Ovary (tissue), 7 donors: ENCODE measurements at regions not wholly inside any gene's neighbourhood (a gene's known extent, or its start where the extent isn't known, plus 50 kb on each side); places are given as distances from the start of the nearest gene placed in this dataset.

Experiments used
- DNase-seq, 5 donors: peaks; one replicate each; pipeline ENCODE4 v3.0.0-alpha.2; 2019 to 2020
- H3K27ac ChIP-seq, 2 donors: fragments of 200-600 bp; one replicate each; pipeline versions ENCODE4 v1.5.1 to v1.8.0; 2019 to 2022
- H3K27me3 ChIP-seq: fragments of 200-600 bp; one replicate; pipeline ENCODE4 v1.8.0; 2022
- H3K36me3 ChIP-seq: fragments of 200-600 bp; sonication (generic); one replicate; pipeline ENCODE4 v1.5.1; 2019
- H3K4me1 ChIP-seq: one replicate; pipeline ENCODE4 v1.8.1; 2013; ENCODE audit warnings: mild to moderate bottlenecking, moderate library complexity; ENCODE audit not compliant: insufficient read depth
- H3K4me3 ChIP-seq: fragments of 200-600 bp; sonication (generic); one replicate; pipeline ENCODE4 v1.5.1; 2017
- H3K9me3 ChIP-seq, 2 donors: fragments of 200-600 bp in 1 of 2; sonication (generic) in 1 of 2; one replicate each; pipeline versions ENCODE4 v1.5.1 to v1.8.1; 2013 to 2019; ENCODE audit warnings: mild to moderate bottlenecking in 1 of 2, moderate library complexity in 1 of 2
- EP300 ChIP-seq: sonication (generic); formaldehyde crosslinking; IDR thresholded peaks from one replicate; pipeline ENCODE4 v1.6.1; 2017; ENCODE audit warnings: antibody characterized with exemption
- POLR2A ChIP-seq: fragments of 450-650 bp; IDR thresholded peaks from one replicate; pipeline ENCODE4 v1.6.1; 2017; ENCODE audit warnings: antibody characterized with exemption, mild to moderate bottlenecking, moderate library complexity
- WGBS, 3 donors: extraction: QIAGEN DNeasy Blood & Tissue Kit in 1 of 3; methylation state at CpG; one replicate each; pipeline versions ENCODE4 v1.1.5 to v1.1.7; 2013 to 2017; 5-methylcytosine and 5-hydroxymethylcytosine counted together
- intact Hi-C, 4 donors: fragments of 100-400 bp; cut with DNase I; formaldehyde crosslinking; loops; one replicate each; pipeline versions ENCODE4 v1.11.0 to v1.15.1; 2022 to 2023
- TF ChIP-seq, protein P1 (sequence below), 3 donors: fragments of 450-650 bp in 2 of 3; fragments of 200-600 bp in 1 of 3; IDR thresholded peaks; one replicate each; pipeline versions ENCODE4 v1.5.1 to v1.8.0; 2016 to 2022; ENCODE audit warnings: antibody characterized with exemption in 3 of 3, mild to moderate bottlenecking in 1 of 3
- donor health status: DM: no; HTN: no; CAD: no; lungs with moderate emphysema.
- donor health status: DM: no; HTN: no; CAD: no.
- donor health status: Bipolar disorder and iron deficiency.
- donor health status: DM: no; HTN: no; CAD: no.
- donor health status: DM: yes; HTN: yes; CAD: no.

DNA sequence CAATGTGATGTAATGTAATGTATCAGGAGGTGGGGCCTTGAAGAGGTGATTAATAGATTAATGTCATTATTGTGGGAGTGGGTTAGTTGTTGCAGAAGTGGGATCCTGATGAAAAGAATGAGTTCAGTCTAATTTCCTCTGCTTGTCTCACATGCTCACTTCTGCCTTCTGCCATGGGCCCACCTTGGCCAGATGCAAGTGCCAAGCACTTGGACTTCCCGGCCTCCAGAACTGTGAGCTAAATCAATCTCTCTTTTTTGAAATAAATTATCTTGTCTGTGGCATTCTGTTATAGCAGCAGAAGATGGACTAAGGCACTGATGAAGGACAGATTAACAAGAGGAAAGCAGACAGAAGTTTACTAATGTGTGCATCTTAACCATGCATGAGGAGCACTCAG, 123.9 kb downstream of the ETS2 start:
- H3K9me3 ChIP-seq: no peaks in the 10 kb centered on the region
- DNase-seq: no peak
- no peaks in the 10 kb centered on the region for H3K36me3 ChIP-seq
- TF ChIP-seq POLR2A (no peak), EP300 (no peak)
- TF ChIP-seq, protein P1, sequence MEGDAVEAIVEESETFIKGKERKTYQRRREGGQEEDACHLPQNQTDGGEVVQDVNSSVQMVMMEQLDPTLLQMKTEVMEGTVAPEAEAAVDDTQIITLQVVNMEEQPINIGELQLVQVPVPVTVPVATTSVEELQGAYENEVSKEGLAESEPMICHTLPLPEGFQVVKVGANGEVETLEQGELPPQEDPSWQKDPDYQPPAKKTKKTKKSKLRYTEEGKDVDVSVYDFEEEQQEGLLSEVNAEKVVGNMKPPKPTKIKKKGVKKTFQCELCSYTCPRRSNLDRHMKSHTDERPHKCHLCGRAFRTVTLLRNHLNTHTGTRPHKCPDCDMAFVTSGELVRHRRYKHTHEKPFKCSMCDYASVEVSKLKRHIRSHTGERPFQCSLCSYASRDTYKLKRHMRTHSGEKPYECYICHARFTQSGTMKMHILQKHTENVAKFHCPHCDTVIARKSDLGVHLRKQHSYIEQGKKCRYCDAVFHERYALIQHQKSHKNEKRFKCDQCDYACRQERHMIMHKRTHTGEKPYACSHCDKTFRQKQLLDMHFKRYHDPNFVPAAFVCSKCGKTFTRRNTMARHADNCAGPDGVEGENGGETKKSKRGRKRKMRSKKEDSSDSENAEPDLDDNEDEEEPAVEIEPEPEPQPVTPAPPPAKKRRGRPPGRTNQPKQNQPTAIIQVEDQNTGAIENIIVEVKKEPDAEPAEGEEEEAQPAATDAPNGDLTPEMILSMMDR (IDR thresholded peaks at IDR 0.05): no peak
- 85 to 95% (median 90%) methylated on average over 1 of the region's 1 CpG for WGBS, 3 donors
- intact Hi-C loops: loop anchor here in 1 of 4 donors (5.0 to 10.0 kb wide), 3 partner anchors 122 to 185 kb away; partner anchors contain the start of gene ETS2
- no peaks in the 10 kb centered on the region for H3K27me3 ChIP-seq
- H3K4me3 ChIP-seq: no peak overlapping the region
- peaks cover 5% of the 10 kb centered on the region for H3K4me1 ChIP-seq
- H3K27ac ChIP-seq: no peak overlapping the region

DNA sequence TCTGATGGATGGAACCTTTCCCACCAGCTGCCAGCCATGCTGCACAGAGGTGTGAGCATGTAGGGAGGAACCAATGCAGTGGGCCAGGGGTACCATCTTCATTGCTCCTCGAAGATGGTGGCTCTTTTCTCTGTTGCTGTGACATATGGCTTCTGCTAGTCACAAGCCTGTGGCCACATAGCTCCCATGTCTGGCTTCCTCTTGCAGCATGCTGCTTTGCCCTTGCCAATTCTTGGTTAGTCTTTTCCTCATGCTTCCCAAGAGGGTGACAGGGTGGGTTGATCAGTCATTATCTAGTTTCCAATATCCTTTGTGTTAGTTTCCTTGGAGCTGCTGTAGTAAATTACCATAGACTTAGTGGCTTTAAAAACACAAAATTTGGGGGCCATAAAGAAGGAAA, 123.4 kb downstream of the ETS2 start:
- H3K4me3 ChIP-seq: no peak overlapping the region
- WGBS, 3 donors: 86 to 100% (median 94%) methylated on average over 1 of the region's 1 CpG
- no peak for TF ChIP-seq POLR2A
- TF ChIP-seq, protein P1 (IDR thresholded peaks at IDR 0.05): no peak
- TF ChIP-seq EP300: no peak
- no peaks in the 10 kb centered on the region for H3K9me3 ChIP-seq
- no peak for DNase-seq
- intact Hi-C loops: loop anchor here in 1 of 4 donors (5.0 to 10.0 kb wide), 3 partner anchors 122 to 186 kb away; partner anchors contain the start of gene ETS2
- peaks cover 5% of the 10 kb centered on the region for H3K4me1 ChIP-seq
- H3K36me3 ChIP-seq: no peaks in the 10 kb centered on the region
- H3K27ac ChIP-seq: no peak overlapping the region
- H3K27me3 ChIP-seq: no peaks in the 10 kb centered on the region

DNA sequence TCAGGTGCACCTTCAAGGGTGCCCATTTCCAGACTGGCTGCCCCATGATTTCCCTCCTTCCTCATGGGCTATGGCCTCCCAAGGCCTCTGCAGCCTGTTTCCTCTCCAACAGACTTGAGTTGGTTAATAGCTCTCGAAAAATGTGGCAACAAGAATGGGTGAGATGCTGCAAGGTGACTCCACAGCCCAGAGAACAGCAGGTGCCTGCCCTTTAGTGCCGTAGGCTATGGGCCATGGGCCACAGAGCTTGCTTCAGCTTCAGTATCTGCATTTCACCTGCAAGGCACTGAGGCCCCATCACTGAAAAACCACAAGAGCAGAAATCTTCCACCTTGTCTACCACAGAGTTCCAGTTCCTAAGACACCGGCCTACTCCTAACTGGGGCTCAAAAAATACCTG, 122.0 kb downstream of the ETS2 start:
- no peak for DNase-seq
- H3K27ac ChIP-seq: no peak overlapping the region
- H3K9me3 ChIP-seq: no peaks in the 10 kb centered on the region
- TF ChIP-seq POLR2A (no peak), EP300 (no peak)
- TF ChIP-seq, protein P1 (IDR thresholded peaks at IDR 0.05): no peak
- H3K36me3 ChIP-seq: no peaks in the 10 kb centered on the region
- H3K27me3 ChIP-seq: no peaks in the 10 kb centered on the region
- intact Hi-C loops: loop anchor here in 1 of 4 donors (5.0 to 10.0 kb wide), 3 partner anchors 120 to 187 kb away; partner anchors contain the start of gene ETS2
- WGBS, 3 donors: 94 to 97% (median 95%) methylated on average over 3 of the region's 3 CpGs
- no peak overlapping the region for H3K4me3 ChIP-seq
- peaks cover 5% of the 10 kb centered on the region for H3K4me1 ChIP-seq

DNA sequence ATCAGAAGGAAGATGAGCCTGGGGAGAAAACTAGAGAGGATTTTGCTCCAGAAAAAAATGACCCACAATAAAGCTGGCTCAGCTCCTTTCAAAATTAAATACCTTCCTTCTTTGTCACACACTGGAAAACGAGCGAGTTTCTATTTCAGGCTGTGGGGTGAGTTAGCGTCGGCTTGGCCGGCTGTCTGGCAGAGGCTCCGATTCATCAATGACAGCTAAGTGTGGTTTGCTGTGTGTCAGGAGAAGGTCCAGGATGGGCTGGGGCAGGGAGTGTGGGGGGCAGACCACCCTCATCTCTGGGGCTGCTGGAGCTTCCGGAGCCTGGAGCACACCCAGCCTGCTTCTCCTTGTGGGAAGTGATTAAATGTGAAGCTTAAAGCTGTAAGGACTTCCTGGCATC, 120.2 kb downstream of the ETS2 start:
- no peak for TF ChIP-seq EP300
- TF ChIP-seq, protein P1 (IDR thresholded peaks at IDR 0.05): no peak
- no peak for TF ChIP-seq POLR2A
- no peaks in the 10 kb centered on the region for H3K9me3 ChIP-seq
- intact Hi-C loops: loop anchor here in 1 of 4 donors (5.0 to 10.0 kb wide), 3 partner anchors 119 to 189 kb away; partner anchors contain the start of gene ETS2
- peak overlapping the region; percentile 47 to 64 for H3K27ac ChIP-seq
- DNase-seq: peak; percentile 72 to 80 (median 75)
- WGBS, 3 donors: 0 to 3% (median 1%) methylated on average over 7 of the region's 7 CpGs
- H3K4me1 ChIP-seq: peaks cover 5% of the 10 kb centered on the region
- no peak overlapping the region for H3K4me3 ChIP-seq
- no peaks in the 10 kb centered on the region for H3K36me3 ChIP-seq
- H3K27me3 ChIP-seq: no peaks in the 10 kb centered on the region
